PFSK-1 (cell line): ENCODE measurements at regions not wholly inside any gene's neighbourhood (a gene's known extent, or its start where the extent isn't known, plus 50 kb on each side); places are given as distances from the start of the nearest gene placed in this dataset.

Experiments used
- POLR2AphosphoS5 ChIP-seq: IDR thresholded peaks from 2 replicates; pipeline ENCODE4 v1.6.1; 2012; ENCODE audit warnings: low read depth, mild to moderate bottlenecking, control low read depth, low read length, moderate library complexity
- REST ChIP-seq, 2 experiments: IDR thresholded peaks; 2 replicates each; pipeline versions ENCODE4 v1.6.1 to v1.8.0; 2011 to 2012; ENCODE audit warnings: low read depth in 2 of 2, low read length in 2 of 2, control low read depth in 1 of 2, inconsistent platforms in 1 of 2, mild to moderate bottlenecking in 1 of 2, moderate library complexity in 1 of 2; ENCODE audit not compliant: insufficient read depth in 1 of 2
- SIN3A ChIP-seq: IDR thresholded peaks from 2 replicates; pipeline ENCODE4 v1.6.1; 2012; ENCODE audit warnings: mild to moderate bottlenecking, low read length, moderate library complexity, borderline replicate concordance; ENCODE audit not compliant: insufficient read depth
- TAF1 ChIP-seq: IDR thresholded peaks from 2 replicates; pipeline ENCODE4 v1.6.1; 2012; ENCODE audit warnings: low read length, control low read depth, borderline replicate concordance; ENCODE audit not compliant: insufficient read depth

GRCh38 chr11:37092487-37092886 is 494.5 kb upstream of the RAG2 start:
- no peak for TF ChIP-seq TAF1
- no peak for TF ChIP-seq POLR2AphosphoS5
- no peak for TF ChIP-seq REST (IDR thresholded peaks at IDR 0.05; ENCODE audit: insufficient read depth in 1 of 2, low read depth in 2 of 2, low read length in 2 of 2)
- TF ChIP-seq SIN3A: no peak
